ENCODE measurements at regions not wholly inside any gene's neighbourhood (a gene's known extent, or its start where the extent isn't known, plus 50 kb on each side); places are given as distances from the start of the nearest gene placed in this dataset.

DNA sequence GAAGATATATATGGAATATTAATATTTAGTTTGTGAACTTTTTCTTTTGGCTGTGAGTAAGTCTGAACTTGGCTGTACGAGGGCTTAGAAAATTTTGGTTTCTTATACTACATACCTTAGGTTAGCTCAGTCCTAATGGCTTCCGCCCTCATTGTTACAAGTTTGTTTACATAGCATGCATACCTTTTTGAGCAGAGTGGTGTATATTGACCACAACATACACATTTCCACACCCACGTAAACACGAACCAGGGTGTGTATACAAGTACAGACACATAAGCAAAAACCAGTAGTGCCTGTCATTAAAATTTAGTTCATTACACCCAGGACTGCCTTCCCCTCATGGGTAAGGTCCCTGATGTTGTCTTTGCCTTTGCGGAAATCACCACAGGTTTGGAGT, 230.2 kb upstream of the RGS6 start:
- no peaks in the 10 kb centered on the region for H3K27me3 ChIP-seq
- no peaks in the 10 kb centered on the region for H3K9me3 ChIP-seq
- H3K27ac ChIP-seq, result no peak overlapping the region
- TF ChIP-seq CTCF (IDR thresholded peaks at IDR 0.05), result no peak
- H3K36me3 ChIP-seq, result peaks cover 6 to 36% (median 10%) of the 10 kb centered on the region in 3 donors
- no peak overlapping the region for H3K4me3 ChIP-seq
- DNase-seq, result no peak
- intact Hi-C loops (cut with DNase I; ENCODE audit: low total_unique reads), result no loop called here
- peaks cover 0 to 9% (median 2%) of the 10 kb centered on the region in 4 donors for H3K4me1 ChIP-seq

DNA sequence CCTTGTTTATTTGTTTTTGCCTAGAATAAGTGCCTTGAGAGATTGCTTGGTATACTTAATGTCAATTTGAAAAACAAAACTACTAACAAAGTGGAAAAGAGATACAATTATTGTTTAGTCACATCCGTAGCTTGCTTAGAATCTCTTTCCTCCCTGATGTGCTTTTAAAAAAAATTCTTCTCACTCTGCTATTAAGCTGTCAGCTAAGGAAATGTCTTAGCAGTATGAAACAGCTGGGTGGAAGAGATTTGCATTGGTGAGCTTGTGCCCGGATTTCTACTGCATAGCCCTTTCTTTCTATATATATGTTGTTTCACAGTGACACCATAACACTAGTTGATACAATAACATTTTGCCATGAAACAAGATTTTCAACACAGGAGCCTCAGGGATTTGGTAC, 229.4 kb upstream of the RGS6 start:
- no peak for TF ChIP-seq CTCF (IDR thresholded peaks at IDR 0.05)
- intact Hi-C loops (cut with DNase I; ENCODE audit: low total_unique reads), result no loop called here
- Histone ChIP-seq H3K36me3 (peaks cover 6 to 40% (median 10%) of the 10 kb centered on the region in 3 donors), H3K9me3 (no peaks in the 10 kb centered on the region), H3K27me3 (no peaks in the 10 kb centered on the region), H3K4me3 (no peak overlapping the region), H3K27ac (no peak overlapping the region), H3K4me1 (peaks cover 0 to 9% (median 2%) of the 10 kb centered on the region in 4 donors)
- no peak for DNase-seq

DNA sequence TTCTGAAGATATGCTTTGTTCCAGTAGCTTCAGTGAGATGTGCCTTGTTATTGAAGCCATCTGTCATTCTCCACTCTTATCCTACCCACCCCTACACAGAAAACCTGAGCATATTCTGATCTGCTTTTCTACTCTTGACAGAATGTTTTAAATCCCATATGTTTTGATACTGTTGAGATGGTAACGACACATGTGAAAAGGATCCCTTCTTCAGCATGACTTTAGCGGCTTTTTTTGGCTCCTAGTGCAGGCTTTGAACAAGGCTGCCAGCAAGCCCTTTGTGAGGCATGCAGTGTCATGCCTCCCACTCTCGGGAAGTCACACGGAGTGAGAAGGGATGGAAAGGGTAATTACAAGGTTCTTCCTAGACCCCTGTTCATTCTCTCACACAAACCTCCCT, 228.8 kb upstream of the RGS6 start:
- H3K9me3 ChIP-seq, result no peaks in the 10 kb centered on the region
- no peak overlapping the region for H3K4me3 ChIP-seq
- intact Hi-C loops (cut with DNase I; ENCODE audit: low total_unique reads), result no loop called here
- H3K27ac ChIP-seq, result peak overlapping the region in 1 of 2 donors; percentile 16
- DNase-seq, result no peak
- H3K27me3 ChIP-seq, result no peaks in the 10 kb centered on the region
- peaks cover 6 to 40% (median 10%) of the 10 kb centered on the region in 3 donors for H3K36me3 ChIP-seq
- peaks cover 0 to 9% (median 2%) of the 10 kb centered on the region in 4 donors for H3K4me1 ChIP-seq
- no peak for TF ChIP-seq CTCF (IDR thresholded peaks at IDR 0.05)

DNA sequence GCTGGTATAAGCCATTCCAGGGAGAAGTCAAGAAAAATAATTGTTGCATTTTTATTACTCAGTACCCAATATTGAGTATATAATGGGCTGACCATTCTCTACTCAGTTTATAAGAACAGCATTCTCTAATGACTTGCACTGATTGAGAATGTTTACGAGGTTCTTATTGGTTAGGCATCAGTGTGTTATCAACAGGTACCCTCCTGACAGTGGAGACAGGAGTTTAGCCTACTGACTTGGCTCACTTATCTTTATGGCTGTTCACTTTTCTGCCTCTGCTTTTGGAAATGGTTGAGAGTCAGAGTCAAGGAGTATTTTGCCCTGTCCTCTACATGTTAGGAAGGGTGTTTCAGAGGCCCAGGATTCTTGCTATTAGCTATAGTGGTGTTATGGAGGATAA, 228.0 kb upstream of the RGS6 start:
- H3K4me3 ChIP-seq, result no peak overlapping the region
- no peak for TF ChIP-seq CTCF (IDR thresholded peaks at IDR 0.05)
- H3K4me1 ChIP-seq, result peaks cover 0 to 9% (median 2%) of the 10 kb centered on the region in 4 donors
- no peaks in the 10 kb centered on the region for H3K9me3 ChIP-seq
- no peak for DNase-seq
- H3K27ac ChIP-seq, result no peak overlapping the region
- intact Hi-C loops (cut with DNase I; ENCODE audit: low total_unique reads), result no loop called here
- H3K36me3 ChIP-seq, result peaks cover 8 to 37% (median 12%) of the 10 kb centered on the region in 3 donors
- no peaks in the 10 kb centered on the region for H3K27me3 ChIP-seq

DNA sequence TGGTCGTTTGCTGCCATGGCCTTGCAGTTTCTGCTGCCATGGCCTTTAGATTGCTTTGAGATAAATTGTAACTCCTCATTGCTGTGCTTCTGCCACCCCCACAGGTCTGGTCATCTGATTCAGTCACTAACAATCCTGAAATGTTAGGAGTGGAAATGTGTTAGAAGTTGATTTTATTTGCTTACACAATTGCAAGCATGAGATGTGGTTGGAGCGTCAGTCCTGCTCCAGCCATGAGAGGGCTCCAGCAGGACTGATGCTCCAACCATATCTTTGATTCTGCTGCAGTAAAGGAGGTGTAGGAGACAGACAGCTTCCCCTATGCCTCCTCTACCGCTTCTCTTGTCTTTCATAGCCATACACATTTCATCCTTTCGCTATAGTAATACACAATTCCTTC, 226.8 kb upstream of the RGS6 start:
- H3K9me3 ChIP-seq, result no peaks in the 10 kb centered on the region
- intact Hi-C loops (cut with DNase I; ENCODE audit: low total_unique reads), result no loop called here
- no peak for TF ChIP-seq CTCF (IDR thresholded peaks at IDR 0.05)
- H3K27me3 ChIP-seq, result no peaks in the 10 kb centered on the region
- no peak for DNase-seq
- no peak overlapping the region for H3K4me3 ChIP-seq
- H3K27ac ChIP-seq, result no peak overlapping the region
- peaks cover 0 to 11% (median 2%) of the 10 kb centered on the region in 4 donors for H3K4me1 ChIP-seq
- H3K36me3 ChIP-seq, result peaks cover 12 to 34% (median 17%) of the 10 kb centered on the region in 3 donors

DNA sequence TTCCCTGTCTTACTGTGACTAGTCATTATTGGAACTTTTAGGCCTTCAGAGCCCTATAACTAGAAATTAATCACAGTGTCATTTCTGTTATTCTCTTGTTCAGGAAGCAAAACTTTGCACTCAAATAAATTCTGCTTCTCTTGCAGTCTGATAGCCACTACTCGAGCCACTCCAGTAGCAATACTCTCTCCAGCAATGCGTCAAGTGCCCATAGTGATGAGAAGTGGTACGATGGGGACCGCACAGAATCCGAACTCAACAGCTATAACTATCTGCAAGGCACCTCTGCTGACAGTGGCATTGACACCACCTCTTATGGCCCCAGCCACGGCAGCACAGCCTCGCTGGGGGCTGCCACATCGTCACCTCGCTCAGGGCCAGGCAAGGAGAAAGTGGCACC, 223.2 kb upstream of the RGS6 start:
- TF ChIP-seq CTCF (IDR thresholded peaks at IDR 0.05), result no peak
- intact Hi-C loops (cut with DNase I; ENCODE audit: low total_unique reads), result no loop called here

More for the DNA sequence above, 223.2 kb upstream of the RGS6 start:
- no peaks in the 10 kb centered on the region for H3K9me3 ChIP-seq
- no peak overlapping the region for H3K27ac ChIP-seq
- peaks cover 0 to 38% (median 27%) of the 10 kb centered on the region in 4 donors for H3K4me1 ChIP-seq
- peaks cover 12 to 33% (median 17%) of the 10 kb centered on the region in 3 donors for H3K36me3 ChIP-seq
- DNase-seq, result no peak
- H3K27me3 ChIP-seq, result no peaks in the 10 kb centered on the region
- H3K4me3 ChIP-seq, result no peak overlapping the region

Data from tibial artery (tissue), 4 donors.